ENCODE measurements at regions not wholly inside any gene's neighbourhood (a gene's known extent, or its start where the extent isn't known, plus 50 kb on each side); places are given as distances from the start of the nearest gene placed in this dataset.

- no peak for TF ChIP-seq CTCF (IDR thresholded peaks at IDR 0.05)
- no peak for TF ChIP-seq POLR2A (IDR thresholded peaks at IDR 0.05)
Observed at GRCh38 chr1:198842686-198843085, 203.8 kb downstream of the PTPRC start.

Measured in thyroid gland (tissue), 4 donors.